Lower leg skin (tissue), 4 donors: ENCODE measurements at regions not wholly inside any gene's neighbourhood (a gene's known extent, or its start where the extent isn't known, plus 50 kb on each side); places are given as distances from the start of the nearest gene placed in this dataset.
"Not testable (repeated sequence)": the region's sequence is repeated elsewhere in the genome, so short reads cannot be mapped to it uniquely, and the experiment has no call there.

Experiments used
- DNase-seq, 2 donors: peaks; one replicate each; pipeline ENCODE4 v3.0.0-alpha.2; 2019; ENCODE audit warnings: low spot score in 2 of 2
- H3K4me3 ChIP-seq: fragments of 200-600 bp; sonication (generic); 2 replicates; pipeline ENCODE4 v1.5.1; 2017; ENCODE audit warnings: mild to moderate bottlenecking, low read depth; ENCODE audit not compliant: poor library complexity, severe bottlenecking
- CTCF ChIP-seq, 3 donors: fragments of 450-650 bp; IDR thresholded peaks; one replicate each; pipeline ENCODE4 v1.5.1; 2016; ENCODE audit warnings: antibody characterized with exemption in 3 of 3, mild to moderate bottlenecking in 3 of 3, moderate library complexity in 2 of 3
- POLR2A ChIP-seq, 2 donors: fragments of 450-650 bp; IDR thresholded peaks; one replicate each; pipeline ENCODE4 v1.6.1; 2016 to 2017; ENCODE audit warnings: antibody characterized with exemption in 2 of 2, mild to moderate bottlenecking in 1 of 2, moderate library complexity in 1 of 2
- WGBS, 2 donors: methylation state at CpG; one replicate each; pipeline ENCODE4 v1.1.5; 2018; 5-methylcytosine and 5-hydroxymethylcytosine counted together
- intact Hi-C: fragments of 100-400 bp; cut with DNase I; formaldehyde crosslinking; loops from one replicate; pipeline ENCODE4 v1.15.0; 2023; ENCODE audit warnings: low total_unique reads

- H3K4me3 ChIP-seq, result no peak overlapping the region
- intact Hi-C loops, result no loop called here
- no peak for DNase-seq
- no peak for TF ChIP-seq POLR2A (IDR thresholded peaks at IDR 0.05)
- no peak for TF ChIP-seq CTCF (IDR thresholded peaks at IDR 0.05)
Measured at GRCh38 chr10:108338146-108338545, 1173.6 kb upstream of the SORCS1 start.

GRCh38 chr10:108336836-108337235 lies 1172.3 kb upstream of the SORCS1 start:
- intact Hi-C loops, result no loop called here
- no peak overlapping the region for H3K4me3 ChIP-seq
- DNase-seq, result no peak
- TF ChIP-seq CTCF (IDR thresholded peaks at IDR 0.05) (no peak), POLR2A (IDR thresholded peaks at IDR 0.05) (no peak)

GRCh38 chr10:108327706-108328105 lies 1163.2 kb upstream of the SORCS1 start:
- DNase-seq, result no peak
- H3K4me3 ChIP-seq, result no peak overlapping the region
- intact Hi-C loops, result no loop called here
- TF ChIP-seq CTCF (IDR thresholded peaks at IDR 0.05) (no peak), POLR2A (IDR thresholded peaks at IDR 0.05) (no peak)
- 88 to 90% methylated on average over 3 of the region's 3 CpGs for WGBS, 2 donors

- no peak overlapping the region for H3K4me3 ChIP-seq
- no peak for DNase-seq
- intact Hi-C loops, result no loop called here
- no peak for TF ChIP-seq POLR2A (IDR thresholded peaks at IDR 0.05)
- TF ChIP-seq CTCF (IDR thresholded peaks at IDR 0.05), result no peak
- WGBS, 2 donors, result 30 to 48% methylated on average over 3 of the region's 3 CpGs
Measured at GRCh38 chr10:108323274-108323798, 1158.8 kb upstream of the SORCS1 start.

GRCh38 chr10:108319434-108320222 lies 1155.1 kb upstream of the SORCS1 start:
- no peak for DNase-seq
- no peak overlapping the region for H3K4me3 ChIP-seq
- intact Hi-C loops, result no loop called here
- TF ChIP-seq CTCF (IDR thresholded peaks at IDR 0.05), result no peak
- TF ChIP-seq POLR2A (IDR thresholded peaks at IDR 0.05), result no peak
- 85 to 86% methylated on average over 6 of the region's 6 CpGs for WGBS, 2 donors

- WGBS, 2 donors, result 75 to 84% methylated on average over 1 to 20 of the region's 25 CpGs
- H3K4me3 ChIP-seq, intact Hi-C loops, DNase-seq: not testable (repeated sequence)
Measured at GRCh38 chr10:108315636-108316035, 1151.1 kb upstream of the SORCS1 start.
